ENCODE measurements at regions not wholly inside any gene's neighbourhood (a gene's known extent, or its start where the extent isn't known, plus 50 kb on each side); places are given as distances from the start of the nearest gene placed in this dataset.

DNA sequence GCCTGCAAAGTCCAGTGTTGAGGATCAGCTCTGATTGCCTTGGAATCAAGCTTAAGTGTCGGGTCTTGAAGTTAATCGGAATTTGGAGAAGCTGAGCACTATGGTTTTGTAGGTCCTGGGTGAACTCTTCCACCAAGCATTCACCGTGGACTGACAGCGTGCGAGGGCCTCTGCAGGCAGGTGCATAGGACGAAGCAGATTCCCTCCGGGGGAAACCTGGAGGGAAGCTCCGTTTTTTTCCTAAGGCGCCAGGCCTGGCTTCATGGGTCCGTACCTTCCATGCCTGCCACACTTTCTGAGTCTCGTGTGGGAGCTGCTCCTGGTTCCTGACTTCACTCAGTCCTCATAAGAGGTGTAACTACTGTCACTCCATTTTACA, 170.1 kb downstream of the CRYBB2 start:
- TF ChIP-seq EZH2 (IDR thresholded peaks at IDR 0.05): no peak
- TF ChIP-seq POLR2AphosphoS5 (IDR thresholded peaks at IDR 0.05; ENCODE audit: borderline replicate concordance, low read depth, low read length): no peak
- no peak for TF ChIP-seq FOXP2 (optimal IDR thresholded peaks at IDR 0.05; ENCODE audit: control extremely low read depth, extremely low read length, insufficient read depth)
